Mesothelial cell of epicardium (in vitro differentiated cells): ENCODE measurements at regions not wholly inside any gene's neighbourhood (a gene's known extent, or its start where the extent isn't known, plus 50 kb on each side); places are given as distances from the start of the nearest gene placed in this dataset.

Experiments
- DNase-seq, 2 experiments: peaks; one replicate each; pipeline ENCODE4 v3.0.0; 2021; ENCODE audit warnings: low spot score in 2 of 2; ENCODE audit not compliant: unreplicated experiment in 2 of 2
- H3K27ac Mint-ChIP-seq: 2 replicates; pipeline ENCODE4 v1.8.0; 2021; ENCODE audit warnings: mixed read lengths
- H3K27me3 Mint-ChIP-seq: 2 replicates; pipeline ENCODE4 v1.8.0; 2021; ENCODE audit warnings: low read depth, mixed read lengths
- H3K36me3 Mint-ChIP-seq: 2 replicates; pipeline ENCODE4 v1.8.0; 2021; ENCODE audit warnings: mixed read lengths
- H3K4me1 Mint-ChIP-seq: 2 replicates; pipeline ENCODE4 v1.8.0; 2021; ENCODE audit warnings: mixed read lengths
- H3K4me3 Mint-ChIP-seq: 2 replicates; pipeline ENCODE4 v1.8.0; 2021; ENCODE audit warnings: mild to moderate bottlenecking, moderate library complexity, mixed read lengths
- H3K9me3 Mint-ChIP-seq: 2 replicates; pipeline ENCODE4 v1.8.0; 2021; ENCODE audit warnings: mixed read lengths
- CTCF ChIP-seq: fragments of 200-600 bp; sonication (generic); IDR thresholded peaks from one replicate; pipeline ENCODE4 v1.5.0; 2021; ENCODE audit warnings: antibody characterized with exemption; ENCODE audit not compliant: unreplicated experiment

- Mint-ChIP-seq H3K4me1 (peaks cover 26% of the 10 kb centered on the region), H3K36me3 (no peaks in the 10 kb centered on the region), H3K9me3 (peaks cover 6% of the 10 kb centered on the region), H3K27me3 (peaks cover 39% of the 10 kb centered on the region), H3K4me3 (no peak overlapping the region), H3K27ac (no peak overlapping the region)
- no peak for TF ChIP-seq CTCF
- DNase-seq: no peak
Measured at GRCh38 chr6:45718871-45719270, 296.8 kb downstream of the CLIC5 start.

GRCh38 chr6:45718131-45718530 is 297.5 kb downstream of the CLIC5 start:
- Mint-ChIP-seq H3K27me3 (peaks cover 39% of the 10 kb centered on the region), H3K4me1 (peaks cover 26% of the 10 kb centered on the region), H3K27ac (no peak overlapping the region), H3K9me3 (peaks cover 5% of the 10 kb centered on the region), H3K36me3 (no peaks in the 10 kb centered on the region), H3K4me3 (no peak overlapping the region)
- DNase-seq: no peak
- TF ChIP-seq CTCF: no peak

- Mint-ChIP-seq H3K4me3 (no peak overlapping the region), H3K4me1 (peaks cover 22% of the 10 kb centered on the region), H3K27me3 (peaks cover 39% of the 10 kb centered on the region), H3K36me3 (no peaks in the 10 kb centered on the region), H3K9me3 (peaks cover under 1% of the 10 kb centered on the region), H3K27ac (no peak overlapping the region)
- DNase-seq: no peak
- TF ChIP-seq CTCF: no peak
Measured at GRCh38 chr6:45717715-45718114, 297.9 kb downstream of the CLIC5 start.

- no peaks in the 10 kb centered on the region for H3K36me3 Mint-ChIP-seq
- H3K4me3 Mint-ChIP-seq: no peak overlapping the region
- no peak for DNase-seq
- peaks cover 39% of the 10 kb centered on the region for H3K27me3 Mint-ChIP-seq
- no peak for TF ChIP-seq CTCF
- H3K4me1 Mint-ChIP-seq: peaks cover 21% of the 10 kb centered on the region
- no peaks in the 10 kb centered on the region for H3K9me3 Mint-ChIP-seq
- H3K27ac Mint-ChIP-seq: no peak overlapping the region
Measured at GRCh38 chr6:45717027-45717426, 298.6 kb downstream of the CLIC5 start.

GRCh38 chr6:45715508-45715803 is 300.2 kb downstream of the CLIC5 start:
- no peaks in the 10 kb centered on the region for H3K9me3 Mint-ChIP-seq
- no peak for TF ChIP-seq CTCF
- peaks cover 26% of the 10 kb centered on the region for H3K27me3 Mint-ChIP-seq
- no peak for DNase-seq
- H3K27ac Mint-ChIP-seq: no peak overlapping the region
- peaks cover 21% of the 10 kb centered on the region for H3K4me1 Mint-ChIP-seq
- H3K4me3 Mint-ChIP-seq: no peak overlapping the region
- no peaks in the 10 kb centered on the region for H3K36me3 Mint-ChIP-seq

GRCh38 chr6:45714741-45715507 is 300.7 kb downstream of the CLIC5 start:
- Mint-ChIP-seq H3K4me1 (peaks cover 23% of the 10 kb centered on the region), H3K9me3 (no peaks in the 10 kb centered on the region), H3K27me3 (peaks cover 21% of the 10 kb centered on the region), H3K36me3 (no peaks in the 10 kb centered on the region), H3K4me3 (no peak overlapping the region), H3K27ac (no peak overlapping the region)
- TF ChIP-seq CTCF: no peak
- no peak for DNase-seq
